Retina (tissue), 1 donor: ENCODE measurements at regions not wholly inside any gene's neighbourhood (a gene's known extent, or its start where the extent isn't known, plus 50 kb on each side); places are given as distances from the start of the nearest gene placed in this dataset.

Experiments used
- DNase-seq: peaks from one replicate; pipeline ENCODE4 v3.0.0-alpha.2; 2016

DNA sequence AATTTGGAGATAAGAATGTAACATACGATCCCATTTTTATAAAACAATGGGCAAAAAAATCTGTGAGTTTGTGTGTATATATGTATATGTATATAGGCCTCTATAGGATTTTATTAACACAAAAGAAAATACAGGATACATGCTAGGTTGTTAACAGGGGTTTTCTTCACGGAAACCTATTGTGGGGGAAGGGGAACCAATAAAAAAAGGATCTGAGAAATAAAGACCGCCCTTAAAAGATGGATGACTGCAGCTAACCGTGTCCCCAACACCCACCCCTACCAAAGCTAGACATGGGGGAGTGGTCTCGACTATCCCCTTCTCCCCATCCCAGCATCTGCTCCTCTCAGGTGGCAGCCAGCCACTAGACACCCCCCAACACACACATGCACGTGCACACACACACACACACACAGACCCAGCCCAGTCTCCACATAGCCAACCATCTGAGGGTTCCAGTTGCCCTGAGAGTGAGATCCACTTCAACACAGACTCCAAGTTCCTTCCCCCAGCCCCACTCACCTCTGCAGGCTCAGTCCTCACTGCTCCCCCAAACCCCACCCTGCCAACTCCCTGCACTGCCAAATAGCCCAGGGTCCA lies 132.9 kb downstream of the TPRA1 start:
- no peak for DNase-seq

- DNase-seq = peak; percentile 73
Measured at GRCh38 chr3:127457094-127457475, 133.4 kb downstream of the TPRA1 start.

GRCh38 chr3:127456471-127457093 lies 134.0 kb downstream of the TPRA1 start:
- no peak for DNase-seq

GRCh38 chr3:127455541-127456450 lies 134.7 kb downstream of the TPRA1 start:
- peak; percentile 96 for DNase-seq

GRCh38 chr3:127454968-127455367 lies 135.6 kb downstream of the TPRA1 start:
- DNase-seq = no peak

DNA sequence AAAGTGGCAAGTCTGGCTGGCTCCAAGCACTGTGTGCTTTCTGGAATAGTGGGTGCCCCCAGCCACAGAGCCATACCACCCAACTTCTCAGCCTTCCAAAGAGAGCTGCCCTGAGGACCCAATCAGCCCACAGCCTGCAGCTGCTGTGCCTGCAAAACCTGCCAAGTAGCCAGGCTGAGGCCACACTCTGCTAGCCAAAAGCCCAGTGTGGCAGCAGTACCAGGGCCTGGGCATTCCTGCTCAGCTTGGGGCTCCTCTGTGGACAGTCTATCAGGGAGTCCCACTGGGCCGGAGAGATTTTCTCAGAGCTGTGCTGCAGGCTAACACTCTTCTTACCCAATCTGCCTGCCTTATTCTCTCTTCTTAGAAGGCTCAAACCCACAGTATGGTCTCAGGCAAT lies 136.5 kb downstream of the TPRA1 start:
- no peak for DNase-seq

DNA sequence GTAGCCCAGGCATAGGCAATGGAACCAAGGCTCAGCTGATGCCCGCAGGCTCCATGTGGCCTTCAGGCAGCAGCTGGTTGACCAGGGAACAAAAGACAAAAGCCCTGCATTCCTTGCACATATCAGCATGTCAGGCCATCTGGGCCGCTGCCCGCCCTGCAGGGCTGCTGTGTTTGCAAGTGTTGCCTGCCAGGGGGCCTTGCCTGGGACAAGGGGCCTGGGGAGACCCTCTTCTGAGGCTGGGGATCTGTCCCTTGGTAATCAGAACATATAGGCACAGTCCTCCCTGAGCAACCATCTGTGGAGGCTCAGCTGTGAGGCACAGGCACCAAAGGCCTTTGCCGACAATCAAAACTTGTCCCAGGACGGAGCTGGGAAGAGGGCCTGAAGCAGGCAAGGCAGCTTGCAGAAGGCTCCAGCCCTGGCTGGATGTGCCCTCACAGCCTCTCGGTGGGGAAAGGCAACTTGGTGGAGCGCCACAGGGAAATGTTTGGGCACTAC lies 138.2 kb downstream of the TPRA1 start:
- DNase-seq = peak; percentile 72

DNA sequence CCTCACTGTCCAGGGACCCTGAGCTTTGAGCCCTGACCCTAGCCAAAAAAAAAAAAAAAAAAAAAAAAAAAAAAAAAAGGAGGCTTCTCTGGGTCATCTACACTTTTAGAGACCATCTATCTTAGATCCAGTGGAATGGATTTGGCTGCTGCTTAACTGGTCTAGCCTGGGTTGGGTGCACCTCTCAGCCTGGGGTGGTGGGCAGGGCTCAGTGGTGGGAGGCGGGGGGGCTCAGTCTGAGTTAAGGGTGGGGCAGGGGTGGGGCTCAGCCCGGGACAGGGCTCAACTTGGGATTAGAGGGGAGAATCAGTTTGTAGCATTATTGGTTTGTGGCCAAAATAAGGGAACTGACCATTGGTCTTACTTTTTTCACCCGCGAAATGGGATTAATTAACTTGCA lies 139.2 kb downstream of the TPRA1 start:
- DNase-seq = no peak

- no peak for DNase-seq
Measured at GRCh38 chr3:127450331-127450730, 140.2 kb downstream of the TPRA1 start.

DNA sequence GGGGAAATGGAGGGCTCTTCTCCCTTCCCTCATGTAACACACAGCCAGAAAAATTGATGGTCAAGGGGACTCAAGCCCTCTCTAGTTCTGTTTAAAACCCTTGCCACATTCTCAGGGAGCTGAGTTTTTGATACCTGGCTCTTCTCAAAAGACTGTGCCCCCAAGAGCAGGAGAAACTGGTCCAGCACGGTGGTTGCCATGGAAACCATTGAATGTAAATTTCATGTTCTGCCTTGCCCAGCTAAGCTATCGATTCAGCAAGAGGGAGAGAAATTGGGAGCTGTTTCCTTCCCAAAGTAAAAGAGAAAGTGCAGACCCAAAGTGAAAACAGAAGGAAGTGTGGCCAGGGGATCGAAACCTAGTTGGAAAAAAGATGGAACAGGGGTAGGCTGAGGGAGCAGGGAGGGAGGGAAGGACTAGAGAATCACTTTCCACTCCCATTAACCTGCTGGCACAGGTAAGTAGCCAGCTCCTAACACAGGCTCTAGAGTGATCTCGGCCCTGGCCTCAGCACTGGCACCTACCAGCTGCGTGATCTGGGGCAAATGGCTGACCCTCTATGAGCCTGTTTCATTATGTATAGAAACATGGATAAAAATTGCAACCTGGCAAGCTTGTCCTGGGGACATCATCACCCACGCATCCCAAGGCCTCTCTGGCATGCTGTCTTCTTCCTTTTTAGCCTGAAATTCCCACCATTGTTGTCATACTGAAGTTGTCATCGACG lies 140.9 kb downstream of the TPRA1 start:
- no peak for DNase-seq

DNA sequence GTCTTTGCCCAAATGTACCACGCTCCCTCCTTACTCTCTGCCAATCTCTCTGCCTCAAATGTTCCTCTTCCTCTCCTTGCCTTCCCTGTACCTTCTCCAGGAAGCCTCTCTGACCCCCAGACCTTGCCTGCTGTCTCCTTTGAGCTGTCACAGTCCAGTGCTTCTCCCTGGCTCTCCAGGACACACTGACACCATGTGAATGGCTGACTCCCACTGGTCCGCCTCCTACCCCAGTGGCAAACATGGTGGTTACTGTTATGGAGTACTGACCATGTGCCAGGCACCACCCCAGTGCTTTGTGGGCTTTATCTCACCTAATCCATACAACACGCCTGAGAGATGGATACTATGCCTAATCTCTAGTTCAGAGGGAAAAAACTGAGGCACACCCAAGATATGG lies 141.9 kb downstream of the TPRA1 start:
- DNase-seq = no peak

- no peak for DNase-seq
Measured at GRCh38 chr3:127448161-127448561, 142.4 kb downstream of the TPRA1 start.

- no peak for DNase-seq
Measured at GRCh38 chr3:127446756-127447155, 143.8 kb downstream of the TPRA1 start.

GRCh38 chr3:127445581-127446343 lies 144.8 kb downstream of the TPRA1 start:
- no peak for DNase-seq

DNA sequence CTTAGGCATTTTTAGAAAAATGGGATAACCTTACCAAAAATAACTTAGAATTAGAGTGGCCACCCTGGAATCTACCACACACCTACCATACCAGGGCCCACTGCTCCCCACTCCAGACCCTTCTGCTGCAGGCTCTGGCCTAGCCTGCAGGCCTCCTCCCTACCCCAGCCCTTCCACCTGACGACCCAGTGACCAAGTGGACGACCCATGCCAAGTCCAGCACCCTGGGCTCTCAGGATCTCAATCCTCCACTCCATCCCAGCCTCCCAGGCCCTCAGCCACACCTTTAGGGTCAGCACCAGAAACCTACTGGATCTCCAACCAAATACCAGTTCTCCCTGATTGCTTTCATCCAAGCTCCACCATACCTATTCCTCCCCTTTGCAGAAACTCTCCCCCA lies 145.8 kb downstream of the TPRA1 start:
- DNase-seq = no peak

- no peak for DNase-seq
Measured at GRCh38 chr3:127443581-127444375, 146.8 kb downstream of the TPRA1 start.

DNA sequence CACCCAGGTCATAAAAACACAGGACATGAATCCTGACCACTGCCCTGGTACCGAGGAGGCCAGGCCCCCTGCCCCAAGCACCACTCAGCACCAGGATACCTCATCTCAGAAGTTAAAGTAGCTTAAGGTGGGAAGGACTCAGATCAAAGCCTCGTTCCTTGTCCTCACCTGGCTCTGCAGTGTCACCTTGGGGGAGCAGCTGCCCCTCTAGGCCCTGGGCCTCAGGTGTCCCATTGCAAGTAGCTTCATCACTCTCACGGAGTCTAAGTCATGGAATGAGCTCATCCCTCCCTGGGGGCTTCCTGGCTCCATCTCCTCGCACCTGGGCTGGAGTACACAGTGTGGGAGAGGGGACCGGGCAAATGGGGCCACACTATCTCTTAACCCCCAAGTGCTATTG lies 148.0 kb downstream of the TPRA1 start:
- DNase-seq = no peak

DNA sequence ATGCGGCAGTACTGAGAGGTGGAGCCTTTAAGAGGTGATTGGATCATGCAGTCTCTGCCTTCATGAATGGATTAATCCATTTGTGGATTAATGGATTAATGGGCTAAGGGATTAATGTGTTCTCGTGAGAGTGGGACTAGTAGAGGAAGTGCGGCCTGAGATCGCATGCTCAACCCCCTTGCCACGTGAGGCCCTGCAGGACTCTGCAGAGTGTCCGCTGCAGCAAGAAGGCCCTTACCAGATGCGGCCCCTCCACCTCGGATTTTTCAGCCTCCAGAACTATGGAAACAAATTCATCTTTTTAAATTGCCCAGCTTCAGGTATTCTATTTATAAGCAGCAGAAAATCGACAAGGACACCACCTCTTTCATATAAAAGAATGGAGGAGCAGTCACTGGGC lies 148.8 kb downstream of the TPRA1 start:
- DNase-seq = no peak

GRCh38 chr3:127440384-127440783 lies 150.1 kb downstream of the TPRA1 start:
- no peak for DNase-seq

DNA sequence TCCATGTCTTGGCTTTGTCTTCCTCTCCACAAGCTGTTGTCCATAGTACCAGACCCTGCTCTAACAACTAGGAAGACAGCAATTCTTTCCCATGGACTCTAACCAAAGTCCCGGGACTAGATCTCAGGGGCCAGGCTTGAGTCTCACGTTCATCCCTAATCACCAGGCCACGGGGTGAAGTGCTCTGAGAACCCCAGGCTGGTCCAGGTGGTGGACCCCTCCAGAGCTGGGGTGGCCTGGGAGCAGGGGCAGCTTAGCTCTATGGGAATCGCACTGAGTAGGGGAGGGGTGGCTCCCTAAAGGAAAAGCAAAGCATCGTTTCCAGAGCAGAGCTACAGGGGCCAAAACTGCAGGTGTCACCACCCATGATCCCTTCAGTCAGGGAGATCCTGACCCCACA lies 150.9 kb downstream of the TPRA1 start:
- no peak for DNase-seq

- DNase-seq = no peak
Measured at GRCh38 chr3:127438951-127439350, 151.1 kb upstream of the PRR20G start.

- DNase-seq = no peak
Measured at GRCh38 chr3:127438371-127438770, 150.5 kb upstream of the PRR20G start.
